ENCODE measurements at regions not wholly inside any gene's neighbourhood (a gene's known extent, or its start where the extent isn't known, plus 50 kb on each side); places are given as distances from the start of the nearest gene placed in this dataset.
A peak's percentile ranks its signal among the peaks of the same experiment; 100 is the strongest.

DNA sequence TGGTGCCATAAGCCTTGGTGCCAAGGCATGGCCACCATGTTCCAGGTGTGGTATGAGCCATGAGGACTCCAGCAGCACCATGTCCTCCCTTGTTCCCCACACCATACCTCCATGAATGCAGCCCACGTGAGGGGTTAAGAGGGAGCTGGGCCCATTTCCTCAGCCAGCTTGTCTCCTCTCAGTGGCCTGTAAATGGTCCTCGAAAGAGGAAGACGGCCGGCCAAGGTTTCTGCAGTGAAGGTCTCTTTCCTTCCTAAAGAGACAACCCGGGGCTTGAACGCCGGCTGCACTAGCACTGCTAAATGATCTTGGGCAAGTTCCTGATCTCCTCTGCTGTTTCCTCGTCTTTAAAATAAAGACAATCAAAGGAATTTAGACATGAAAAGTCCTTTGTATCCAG is 154.0 kb downstream of the BMP7 start:
- Histone ChIP-seq H3K36me3 (ENCODE audit: control insufficient read depth in 2 of 2, insufficient read depth in 2 of 2, low read length in 1 of 2) (no peaks in the 10 kb centered on the region), H2AFZ (ENCODE audit: control insufficient read depth, low read depth, low read length) (no peak overlapping the region), H3K79me2 (ENCODE audit: control insufficient read depth, insufficient read depth, low read length) (no peaks in the 10 kb centered on the region), H3K4me3 (no peak overlapping the region), H3K27ac (ENCODE audit: control insufficient read depth, insufficient read depth) (no peak overlapping the region), H3K4me2 (ENCODE audit: control insufficient read depth, insufficient read depth) (no peak overlapping the region), H3K27me3 (replicated peaks in 1 of 2; ENCODE audit: control insufficient read depth in 2 of 2, insufficient read depth in 2 of 2, low read length in 1 of 2) (no peaks in the 10 kb centered on the region), H3K4me1 (ENCODE audit: control insufficient read depth, insufficient read depth, low read length) (no peaks in the 10 kb centered on the region), H4K20me1 (ENCODE audit: control insufficient read depth, insufficient read depth) (no peaks in the 10 kb centered on the region), H3K9me3 (replicated peaks; ENCODE audit: control insufficient read depth, insufficient read depth, low read length) (no peaks in the 10 kb centered on the region), H3K9ac (ENCODE audit: control insufficient read depth, insufficient read depth, low read length) (no peak overlapping the region)
- ChIA-PET CTCF (no interaction called here), SMC1A (ENCODE audit: uncharacterized antibody, unreplicated experiment) (no interaction called here), RAD21 (ENCODE audit: unreplicated experiment) (no interaction called here), POLR2A (no interaction called here)
- DNase-seq (ENCODE audit: low read depth, low spot score), result no peak
- FAIRE-seq, result no peak
- 7% methylated on average over 8 of the region's 8 CpGs for WGBS (ENCODE audit: insufficient coverage, insufficient replicate concordance, low lambda C conversion rate, missing lambda C conversion rate)
- intact Hi-C loops (cut with micrococcal nuclease; ENCODE audit: unreplicated experiment), result no loop called here
- TF ChIP-seq ETV6 (conservative IDR thresholded peaks at IDR 0.05 in 1 of 2, IDR thresholded peaks at IDR 0.05 in 1 of 2; ENCODE audit: borderline replicate concordance in 1 of 2, low read depth in 1 of 2) (0 out of 4 replicates have a peak, but pooled peaks of 1 of the 2 experiments have one; percentile 65), RELA (IDR thresholded peaks at IDR 0.05; ENCODE audit: borderline replicate concordance, partially characterized antibody) (no peak), EGR1 (IDR thresholded peaks at IDR 0.05; ENCODE audit: borderline replicate concordance in 1 of 2, low read depth in 2 of 2, low read length in 2 of 2) (no peak)
- in situ Hi-C loops (cut with MboI), result no loop called here
- no TSS peak for BruUV-seq (replicated peaks)
- no peak for ATAC-seq

DNA sequence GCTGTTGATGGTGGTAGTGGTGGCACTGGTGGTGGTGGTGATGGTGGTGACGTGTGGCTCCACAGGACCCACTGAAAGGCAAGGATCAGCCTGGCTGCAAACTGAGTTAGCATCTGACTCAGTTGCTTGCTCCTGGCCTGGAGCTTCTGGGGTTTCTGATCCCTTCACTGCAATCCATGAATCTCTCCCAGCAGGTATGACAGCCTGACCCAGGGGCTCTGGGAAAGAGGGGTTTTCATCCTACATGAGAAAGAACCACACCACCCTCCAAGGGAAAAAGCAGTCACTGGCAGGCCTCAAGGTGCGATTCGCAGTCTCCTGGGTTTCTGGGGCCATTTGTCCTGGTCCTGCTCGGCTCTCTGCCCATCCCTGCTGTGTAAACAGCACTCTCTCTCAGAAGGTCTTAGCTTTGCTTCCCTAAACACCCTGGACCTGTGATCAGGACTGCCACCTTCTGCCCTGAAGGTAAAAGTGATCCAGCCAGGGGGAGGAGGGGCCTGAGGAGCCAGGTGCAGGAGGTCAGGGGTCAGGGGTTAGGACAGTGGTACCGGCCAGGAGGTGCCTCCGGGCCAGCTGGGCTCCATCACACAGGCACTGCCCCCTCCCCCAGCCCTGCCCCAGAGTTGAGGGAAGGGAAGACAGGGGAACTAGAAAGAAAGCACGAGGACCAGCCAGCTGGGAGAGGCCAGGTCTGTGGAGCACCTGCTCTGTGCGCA is 152.0 kb downstream of the BMP7 start:
- H3K79me2 ChIP-seq (ENCODE audit: control insufficient read depth, insufficient read depth, low read length), result no peaks in the 10 kb centered on the region
- 11% methylated on average over 8 of the region's 8 CpGs for WGBS (ENCODE audit: insufficient coverage, insufficient replicate concordance, low lambda C conversion rate, missing lambda C conversion rate)
- ATAC-seq (no peak), DNase-seq (ENCODE audit: low read depth, low spot score) (no peak), FAIRE-seq (no peak)
- ChIA-PET SMC1A (ENCODE audit: uncharacterized antibody, unreplicated experiment) (no interaction called here), CTCF (no interaction called here), RAD21 (ENCODE audit: unreplicated experiment) (no interaction called here), POLR2A (no interaction called here)
- no peak overlapping the region for H3K9ac ChIP-seq (ENCODE audit: control insufficient read depth, insufficient read depth, low read length)
- BruUV-seq (replicated peaks), result no TSS peak
- no peak overlapping the region for H3K4me3 ChIP-seq
- no peaks in the 10 kb centered on the region for H3K27me3 ChIP-seq (replicated peaks in 1 of 2; ENCODE audit: control insufficient read depth in 2 of 2, insufficient read depth in 2 of 2, low read length in 1 of 2)
- H3K9me3 ChIP-seq (replicated peaks; ENCODE audit: control insufficient read depth, insufficient read depth, low read length), result no peaks in the 10 kb centered on the region
- TF ChIP-seq NFXL1 (IDR thresholded peaks at IDR 0.05; ENCODE audit: borderline replicate concordance) (peak; percentile 77), ZNF622 (IDR thresholded peaks at IDR 0.05) (no peak), RFX5 (IDR thresholded peaks at IDR 0.05; ENCODE audit: low read depth, low read length) (no peak), ETV6 (conservative IDR thresholded peaks at IDR 0.05 in 1 of 2, IDR thresholded peaks at IDR 0.05 in 1 of 2; ENCODE audit: borderline replicate concordance in 1 of 2, low read depth in 1 of 2) (peak in 1 of 2 experiments; percentile 88; a peak in 2 of 4 replicates), POLR2AphosphoS5 (IDR thresholded peaks at IDR 0.05; ENCODE audit: low read length) (no peak), BACH1 (IDR thresholded peaks at IDR 0.05; ENCODE audit: borderline replicate concordance) (no peak), POLR2AphosphoS2 (IDR thresholded peaks at IDR 0.05; ENCODE audit: low read depth, low read length) (no peak)
- TF ChIP-seq, protein P1, sequence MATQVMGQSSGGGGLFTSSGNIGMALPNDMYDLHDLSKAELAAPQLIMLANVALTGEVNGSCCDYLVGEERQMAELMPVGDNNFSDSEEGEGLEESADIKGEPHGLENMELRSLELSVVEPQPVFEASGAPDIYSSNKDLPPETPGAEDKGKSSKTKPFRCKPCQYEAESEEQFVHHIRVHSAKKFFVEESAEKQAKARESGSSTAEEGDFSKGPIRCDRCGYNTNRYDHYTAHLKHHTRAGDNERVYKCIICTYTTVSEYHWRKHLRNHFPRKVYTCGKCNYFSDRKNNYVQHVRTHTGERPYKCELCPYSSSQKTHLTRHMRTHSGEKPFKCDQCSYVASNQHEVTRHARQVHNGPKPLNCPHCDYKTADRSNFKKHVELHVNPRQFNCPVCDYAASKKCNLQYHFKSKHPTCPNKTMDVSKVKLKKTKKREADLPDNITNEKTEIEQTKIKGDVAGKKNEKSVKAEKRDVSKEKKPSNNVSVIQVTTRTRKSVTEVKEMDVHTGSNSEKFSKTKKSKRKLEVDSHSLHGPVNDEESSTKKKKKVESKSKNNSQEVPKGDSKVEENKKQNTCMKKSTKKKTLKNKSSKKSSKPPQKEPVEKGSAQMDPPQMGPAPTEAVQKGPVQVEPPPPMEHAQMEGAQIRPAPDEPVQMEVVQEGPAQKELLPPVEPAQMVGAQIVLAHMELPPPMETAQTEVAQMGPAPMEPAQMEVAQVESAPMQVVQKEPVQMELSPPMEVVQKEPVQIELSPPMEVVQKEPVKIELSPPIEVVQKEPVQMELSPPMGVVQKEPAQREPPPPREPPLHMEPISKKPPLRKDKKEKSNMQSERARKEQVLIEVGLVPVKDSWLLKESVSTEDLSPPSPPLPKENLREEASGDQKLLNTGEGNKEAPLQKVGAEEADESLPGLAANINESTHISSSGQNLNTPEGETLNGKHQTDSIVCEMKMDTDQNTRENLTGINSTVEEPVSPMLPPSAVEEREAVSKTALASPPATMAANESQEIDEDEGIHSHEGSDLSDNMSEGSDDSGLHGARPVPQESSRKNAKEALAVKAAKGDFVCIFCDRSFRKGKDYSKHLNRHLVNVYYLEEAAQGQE (IDR thresholded peaks at IDR 0.05; ENCODE audit: low read depth, low read length), result no peak
- H3K36me3 ChIP-seq (ENCODE audit: control insufficient read depth in 2 of 2, insufficient read depth in 2 of 2, low read length in 1 of 2), result no peaks in the 10 kb centered on the region
- intact Hi-C loops (cut with micrococcal nuclease; ENCODE audit: unreplicated experiment), result no loop called here
- no peak overlapping the region for H3K4me2 ChIP-seq (ENCODE audit: control insufficient read depth, insufficient read depth)
- no peaks in the 10 kb centered on the region for H4K20me1 ChIP-seq (ENCODE audit: control insufficient read depth, insufficient read depth)
- H2AFZ ChIP-seq (ENCODE audit: control insufficient read depth, low read depth, low read length), result no peak overlapping the region
- no peak overlapping the region for H3K27ac ChIP-seq (ENCODE audit: control insufficient read depth, insufficient read depth)
- no peaks in the 10 kb centered on the region for H3K4me1 ChIP-seq (ENCODE audit: control insufficient read depth, insufficient read depth, low read length)
- in situ Hi-C loops (cut with MboI), result no loop called here
